ENCODE measurements at regions not wholly inside any gene's neighbourhood (a gene's known extent, or its start where the extent isn't known, plus 50 kb on each side); places are given as distances from the start of the nearest gene placed in this dataset.
"Not testable (repeated sequence)": the region's sequence is repeated elsewhere in the genome, so short reads cannot be mapped to it uniquely, and the experiment has no call there.

DNA sequence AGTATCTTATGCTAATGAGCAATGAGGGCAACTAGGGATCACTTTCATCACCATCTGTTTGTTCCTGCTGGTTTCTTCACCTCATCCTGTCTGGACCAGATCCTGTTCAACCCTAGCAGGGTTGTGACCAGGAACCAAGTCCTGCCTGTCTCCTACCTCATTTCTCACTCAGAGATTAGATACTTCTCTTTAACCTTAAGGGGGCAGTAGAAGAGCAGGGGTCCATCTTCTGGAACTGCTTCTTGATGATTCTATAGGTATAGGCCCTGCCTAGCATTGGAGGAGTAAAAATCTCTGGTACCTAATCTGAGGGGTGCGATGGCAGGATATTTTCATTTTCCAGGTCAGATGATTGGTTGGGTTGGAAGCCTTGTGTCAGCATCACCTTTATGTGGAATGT, 335.1 kb downstream of the TGIF2LY start:
- not testable (repeated sequence) for H3K27me3 ChIP-seq (ENCODE audit: insufficient read depth, poor library complexity, severe bottlenecking); H3K36me3 ChIP-seq (ENCODE audit: low read depth); H3K9me3 ChIP-seq (ENCODE audit: severe bottlenecking); DNase-seq (ENCODE audit: low spot score); H3K27ac ChIP-seq (ENCODE audit: poor library complexity, severe bottlenecking); H3K4me1 ChIP-seq (ENCODE audit: insufficient read depth, poor library complexity, severe bottlenecking); H3K4me3 ChIP-seq (ENCODE audit: severe bottlenecking)
- ATAC-seq (ENCODE audit: low read depth): peak; percentile 44; the same call in 1 of the 3 replicates
- TF ChIP-seq, protein P1, sequence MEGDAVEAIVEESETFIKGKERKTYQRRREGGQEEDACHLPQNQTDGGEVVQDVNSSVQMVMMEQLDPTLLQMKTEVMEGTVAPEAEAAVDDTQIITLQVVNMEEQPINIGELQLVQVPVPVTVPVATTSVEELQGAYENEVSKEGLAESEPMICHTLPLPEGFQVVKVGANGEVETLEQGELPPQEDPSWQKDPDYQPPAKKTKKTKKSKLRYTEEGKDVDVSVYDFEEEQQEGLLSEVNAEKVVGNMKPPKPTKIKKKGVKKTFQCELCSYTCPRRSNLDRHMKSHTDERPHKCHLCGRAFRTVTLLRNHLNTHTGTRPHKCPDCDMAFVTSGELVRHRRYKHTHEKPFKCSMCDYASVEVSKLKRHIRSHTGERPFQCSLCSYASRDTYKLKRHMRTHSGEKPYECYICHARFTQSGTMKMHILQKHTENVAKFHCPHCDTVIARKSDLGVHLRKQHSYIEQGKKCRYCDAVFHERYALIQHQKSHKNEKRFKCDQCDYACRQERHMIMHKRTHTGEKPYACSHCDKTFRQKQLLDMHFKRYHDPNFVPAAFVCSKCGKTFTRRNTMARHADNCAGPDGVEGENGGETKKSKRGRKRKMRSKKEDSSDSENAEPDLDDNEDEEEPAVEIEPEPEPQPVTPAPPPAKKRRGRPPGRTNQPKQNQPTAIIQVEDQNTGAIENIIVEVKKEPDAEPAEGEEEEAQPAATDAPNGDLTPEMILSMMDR (IDR thresholded peaks at IDR 0.05; ENCODE audit: poor library complexity, severe bottlenecking): peak; percentile 28
